ENCODE measurements at regions not wholly inside any gene's neighbourhood (a gene's known extent, or its start where the extent isn't known, plus 50 kb on each side); places are given as distances from the start of the nearest gene placed in this dataset.

DNA sequence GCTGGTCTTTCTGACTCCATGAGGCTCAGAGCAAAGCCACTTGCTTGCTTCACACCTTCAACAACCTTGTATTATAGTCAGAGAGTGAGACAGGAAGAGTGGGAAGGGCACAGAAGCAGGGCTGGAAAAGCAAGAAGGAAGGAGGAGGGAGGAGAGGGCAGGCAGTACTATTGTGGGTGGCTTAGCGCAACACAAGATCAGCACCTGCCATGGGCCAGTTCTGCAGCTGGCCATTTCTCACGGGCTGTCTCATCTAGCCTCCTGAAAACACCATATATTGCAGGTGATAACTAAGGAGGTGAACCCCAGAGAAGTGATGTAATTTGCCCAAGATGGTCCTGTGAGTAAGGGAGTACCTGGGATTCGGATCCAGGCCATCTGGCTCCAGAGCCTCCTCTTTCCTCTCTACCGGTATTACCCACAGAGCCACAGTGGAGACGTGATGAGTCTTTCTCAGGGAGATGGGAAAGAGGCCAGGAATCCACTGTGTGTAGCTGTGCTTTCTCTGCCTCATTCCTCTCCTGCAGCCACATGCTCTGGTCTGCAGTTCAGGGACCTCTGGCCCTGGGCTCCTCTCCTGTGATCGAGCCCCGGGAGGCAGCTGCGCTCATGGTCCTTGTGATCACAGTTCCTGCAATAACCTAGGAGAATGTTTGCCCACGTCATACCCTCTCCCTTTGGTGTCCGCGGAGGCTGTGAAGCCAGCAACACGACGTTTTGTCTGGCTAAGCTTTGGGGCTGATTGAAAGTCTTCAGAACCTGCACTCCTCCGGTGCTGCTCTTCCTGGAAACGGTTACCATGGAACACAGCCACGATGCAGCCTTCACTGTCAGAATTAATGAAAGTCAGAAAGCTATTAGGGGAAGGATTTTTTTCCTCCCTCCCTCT, 178.1 kb upstream of the CCL2 start:
- H2AFZ ChIP-seq (ENCODE audit: insufficient read depth, low read depth, low read length, poor library complexity, severe bottlenecking), result no peak overlapping the region
- no peak overlapping the region for H3K9ac ChIP-seq (ENCODE audit: low read length)
- Mint-ChIP-seq H3K4me3 (no peak overlapping the region), H3K27me3 (peaks cover 11% of the 10 kb centered on the region), H3K27ac (no peak overlapping the region), H3K4me1 (no peaks in the 10 kb centered on the region), H3K9me3 (ENCODE audit: insufficient read depth) (no peaks in the 10 kb centered on the region)
- ChIA-PET POLR2A (no interaction called here), CTCF (no interaction called here)
- no peaks in the 10 kb centered on the region for H3K79me2 ChIP-seq (ENCODE audit: control insufficient read depth, insufficient read depth, low read length)
- H3K4me3 ChIP-seq (ENCODE audit: control extremely low read depth in 1 of 5, extremely low read depth in 1 of 5, insufficient read depth in 1 of 5, low read depth in 2 of 5, low read length in 4 of 5), result no peak overlapping the region
- no peaks in the 10 kb centered on the region for H4K20me1 ChIP-seq (ENCODE audit: control insufficient read depth, insufficient read depth, low read length, poor library complexity, severe bottlenecking)
- H3K9me3 ChIP-seq (ENCODE audit: control extremely low read depth in 1 of 3, control insufficient read depth in 2 of 3, insufficient read depth in 1 of 3, low read length in 2 of 3), result peaks cover 0 to 3% (median 0%) of the 10 kb centered on the region in 3 donors
- peaks cover 0 to 4% (median 0%) of the 10 kb centered on the region in 4 experiments for H3K27me3 ChIP-seq (replicated peaks in 1 of 4; ENCODE audit: control extremely low read depth in 1 of 4, control insufficient read depth in 3 of 4, insufficient read depth in 4 of 4, low read length in 3 of 4)
- WGBS (ENCODE audit: insufficient coverage), result 63% methylated on average over 11 of the region's 16 CpGs
- intact Hi-C loops (cut with micrococcal nuclease), result no loop called here
- ATAC-seq (ENCODE audit: low read depth) (no peak), DNase-seq (no peak)
- H3K36me3 ChIP-seq (replicated peaks in 1 of 2; ENCODE audit: control extremely low read depth in 1 of 2, control insufficient read depth in 1 of 2, extremely low read depth in 1 of 2, insufficient read depth in 2 of 2, low read length in 1 of 2), result no peaks in the 10 kb centered on the region
- H3K4me1 ChIP-seq (ENCODE audit: control insufficient read depth in 2 of 2, insufficient read depth in 2 of 2, low read length in 2 of 2), result no peaks in the 10 kb centered on the region
- no peak for TF ChIP-seq CTCF (IDR thresholded peaks at IDR 0.05)
- no peak for TF ChIP-seq EZH2 (IDR thresholded peaks at IDR 0.05; ENCODE audit: borderline replicate concordance, insufficient read depth, low read depth, low read length, poor library complexity, severe bottlenecking)
- H3K27ac ChIP-seq (ENCODE audit: low read length in 2 of 2), result no peak overlapping the region
- H3K4me2 ChIP-seq (replicated peaks; ENCODE audit: low read depth, low read length, poor library complexity, severe bottlenecking), result no peak overlapping the region

DNA sequence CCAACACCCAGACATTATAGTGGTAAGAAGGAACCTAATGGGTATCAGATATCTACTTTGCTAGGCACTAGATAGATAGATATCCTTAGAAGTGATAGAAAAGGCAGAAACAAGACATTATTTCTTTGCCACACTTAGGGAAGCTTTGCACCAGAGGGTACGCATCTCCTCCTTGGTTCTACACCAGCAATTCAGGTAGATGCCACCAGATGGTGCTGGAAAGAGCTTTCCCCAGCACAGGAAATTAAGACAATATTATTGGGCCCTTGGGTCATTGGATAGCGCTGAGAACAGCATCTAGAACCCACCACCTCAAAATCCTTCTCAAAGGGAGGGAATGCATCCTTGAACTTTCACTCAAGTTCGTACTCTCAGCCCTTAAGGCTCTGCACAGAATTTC, 173.8 kb upstream of the CCL2 start:
- no peak overlapping the region for H3K27ac ChIP-seq (ENCODE audit: low read length in 2 of 2)
- H3K9ac ChIP-seq (ENCODE audit: low read length), result no peak overlapping the region
- no peak for TF ChIP-seq EZH2 (IDR thresholded peaks at IDR 0.05; ENCODE audit: borderline replicate concordance, insufficient read depth, low read depth, low read length, poor library complexity, severe bottlenecking)
- no peak for TF ChIP-seq CTCF (IDR thresholded peaks at IDR 0.05)
- 78% methylated on average over 2 of the region's 3 CpGs for WGBS (ENCODE audit: insufficient coverage)
- intact Hi-C loops (cut with micrococcal nuclease), result no loop called here
- no peak overlapping the region for H2AFZ ChIP-seq (ENCODE audit: insufficient read depth, low read depth, low read length, poor library complexity, severe bottlenecking)
- no peaks in the 10 kb centered on the region for H3K79me2 ChIP-seq (ENCODE audit: control insufficient read depth, insufficient read depth, low read length)
- H4K20me1 ChIP-seq (ENCODE audit: control insufficient read depth, insufficient read depth, low read length, poor library complexity, severe bottlenecking), result no peaks in the 10 kb centered on the region
- H3K4me1 ChIP-seq (ENCODE audit: control insufficient read depth in 2 of 2, insufficient read depth in 2 of 2, low read length in 2 of 2), result no peaks in the 10 kb centered on the region
- peaks cover 0 to 4% (median 0%) of the 10 kb centered on the region in 4 experiments for H3K27me3 ChIP-seq (replicated peaks in 1 of 4; ENCODE audit: control extremely low read depth in 1 of 4, control insufficient read depth in 3 of 4, insufficient read depth in 4 of 4, low read length in 3 of 4)
- H3K4me3 ChIP-seq (ENCODE audit: control extremely low read depth in 1 of 5, extremely low read depth in 1 of 5, insufficient read depth in 1 of 5, low read depth in 2 of 5, low read length in 4 of 5), result no peak overlapping the region
- no peak overlapping the region for H3K27ac Mint-ChIP-seq
- H3K9me3 Mint-ChIP-seq (ENCODE audit: insufficient read depth), result no peaks in the 10 kb centered on the region
- POLR2A ChIA-PET, result no interaction called here
- CTCF ChIA-PET, result interaction anchor here (1.0 kb wide), 1 partner anchor 8 kb away, joined by 4 read pairs; no protein-coding TSS in a partner anchor
- no peak for ATAC-seq (ENCODE audit: low read depth)
- no peaks in the 10 kb centered on the region for H3K36me3 ChIP-seq (replicated peaks in 1 of 2; ENCODE audit: control extremely low read depth in 1 of 2, control insufficient read depth in 1 of 2, extremely low read depth in 1 of 2, insufficient read depth in 2 of 2, low read length in 1 of 2)
- H3K9me3 ChIP-seq (ENCODE audit: control extremely low read depth in 1 of 3, control insufficient read depth in 2 of 3, insufficient read depth in 1 of 3, low read length in 2 of 3), result no peaks in the 10 kb centered on the region
- no peak for DNase-seq
- H3K4me1 Mint-ChIP-seq, result no peaks in the 10 kb centered on the region
- H3K4me3 Mint-ChIP-seq, result no peak overlapping the region
- peaks cover 8% of the 10 kb centered on the region for H3K27me3 Mint-ChIP-seq
- H3K4me2 ChIP-seq (replicated peaks; ENCODE audit: low read depth, low read length, poor library complexity, severe bottlenecking), result no peak overlapping the region
